ENCODE measurements at regions not wholly inside any gene's neighbourhood (a gene's known extent, or its start where the extent isn't known, plus 50 kb on each side); places are given as distances from the start of the nearest gene placed in this dataset.

GRCh38 chr2:147647816-147648215 lies 197.0 kb upstream of the ACVR2A start:
- TF ChIP-seq POLR2AphosphoS5 (IDR thresholded peaks at IDR 0.05; ENCODE audit: low read depth, low read length) (no peak), CTCF (IDR thresholded peaks at IDR 0.05 in 2 of 3, conservative IDR thresholded peaks at IDR 0.05 in 1 of 3; ENCODE audit: borderline replicate concordance in 1 of 3, insufficient read depth in 1 of 3, low read depth in 2 of 3, low read length in 2 of 3) (no peak), SP1 (IDR thresholded peaks at IDR 0.05; ENCODE audit: low read depth) (no peak), EZH2 (IDR thresholded peaks at IDR 0.05) (no peak), POLR2A (IDR thresholded peaks at IDR 0.05; ENCODE audit: borderline replicate concordance, extremely low read depth, insufficient read depth, insufficient read length) (no peak), MAX (IDR thresholded peaks at IDR 0.05) (no peak), JUND (IDR thresholded peaks at IDR 0.05) (no peak), ZNF274 (IDR thresholded peaks at IDR 0.05; ENCODE audit: low read depth, low read length) (no peak), YY1 (IDR thresholded peaks at IDR 0.05; ENCODE audit: extremely low read depth, insufficient replicate concordance, low read depth, low read length) (no peak)
